Ishikawa (cell line): ENCODE measurements at regions not wholly inside any gene's neighbourhood (a gene's known extent, or its start where the extent isn't known, plus 50 kb on each side); places are given as distances from the start of the nearest gene placed in this dataset.
A peak's percentile ranks its signal among the peaks of the same experiment; 100 is the strongest.

Source experiments
- CEBPB ChIP-seq: IDR thresholded peaks from 2 replicates; pipeline ENCODE4 v1.6.1; 2012
- CREB1 ChIP-seq: IDR thresholded peaks from 2 replicates; pipeline ENCODE4 v1.6.1; 2012; ENCODE audit warnings: low read depth
- EGR1 ChIP-seq: IDR thresholded peaks from 2 replicates; pipeline ENCODE4 v1.6.1; 2012
- EP300 ChIP-seq: IDR thresholded peaks from 2 replicates; pipeline ENCODE4 v1.6.1; 2012; ENCODE audit warnings: borderline replicate concordance
- FOXM1 ChIP-seq: IDR thresholded peaks from 2 replicates; pipeline ENCODE4 v1.6.1; 2012; ENCODE audit warnings: low read depth, borderline replicate concordance
- NFIC ChIP-seq: IDR thresholded peaks from 2 replicates; pipeline ENCODE4 v1.6.1; 2012
- RAD21 ChIP-seq: IDR thresholded peaks from 2 replicates; pipeline ENCODE4 v1.6.1; 2012; ENCODE audit warnings: low read depth
- TAF1 ChIP-seq: IDR thresholded peaks from 2 replicates; pipeline ENCODE4 v1.6.1; 2012; ENCODE audit warnings: low read depth, mild to moderate bottlenecking
- TCF12 ChIP-seq: IDR thresholded peaks from 2 replicates; pipeline ENCODE4 v1.6.1; 2012; ENCODE audit warnings: low read depth
- TEAD4 ChIP-seq: IDR thresholded peaks from 2 replicates; pipeline ENCODE4 v1.6.1; 2012
- YY1 ChIP-seq: IDR thresholded peaks from 2 replicates; pipeline ENCODE4 v1.6.1; 2012; ENCODE audit warnings: low read depth
- ZBTB7A ChIP-seq: IDR thresholded peaks from 2 replicates; pipeline ENCODE4 v1.6.1; 2012; ENCODE audit warnings: low read depth
- TF ChIP-seq, protein P1 (sequence below): IDR thresholded peaks from 2 replicates; pipeline ENCODE4 v1.6.1; 2012
- TF ChIP-seq, protein P2 (sequence below): IDR thresholded peaks from 2 replicates; pipeline ENCODE4 v1.6.1; 2012; ENCODE audit warnings: low read depth, mild to moderate bottlenecking
- TF ChIP-seq, protein P3 (sequence below): IDR thresholded peaks from 2 replicates; pipeline ENCODE4 v1.6.1; 2012

DNA sequence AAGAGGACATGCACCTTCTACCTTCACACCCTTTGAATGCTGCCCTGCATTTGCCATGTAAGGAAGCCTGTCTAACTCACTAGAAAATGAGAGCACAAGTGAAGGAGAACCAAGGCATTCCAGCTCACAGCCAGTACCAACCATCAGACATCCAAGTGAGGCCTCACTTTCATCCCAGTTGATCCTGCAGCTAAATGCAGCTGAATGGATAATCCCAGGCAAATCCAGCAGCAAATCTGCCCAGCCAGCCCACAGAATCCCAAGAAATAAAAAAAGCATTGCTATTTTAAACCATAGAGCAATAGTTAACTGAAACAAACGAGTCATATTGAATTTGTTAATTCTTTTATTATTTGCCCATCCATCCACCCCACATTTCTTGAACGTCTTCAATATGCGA lies 112.5 kb downstream of the C4orf33 start:
- TF ChIP-seq, protein P1, sequence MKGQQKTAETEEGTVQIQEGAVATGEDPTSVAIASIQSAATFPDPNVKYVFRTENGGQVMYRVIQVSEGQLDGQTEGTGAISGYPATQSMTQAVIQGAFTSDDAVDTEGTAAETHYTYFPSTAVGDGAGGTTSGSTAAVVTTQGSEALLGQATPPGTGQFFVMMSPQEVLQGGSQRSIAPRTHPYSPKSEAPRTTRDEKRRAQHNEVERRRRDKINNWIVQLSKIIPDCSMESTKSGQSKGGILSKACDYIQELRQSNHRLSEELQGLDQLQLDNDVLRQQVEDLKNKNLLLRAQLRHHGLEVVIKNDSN = no peak
- TF ChIP-seq, protein P2, sequence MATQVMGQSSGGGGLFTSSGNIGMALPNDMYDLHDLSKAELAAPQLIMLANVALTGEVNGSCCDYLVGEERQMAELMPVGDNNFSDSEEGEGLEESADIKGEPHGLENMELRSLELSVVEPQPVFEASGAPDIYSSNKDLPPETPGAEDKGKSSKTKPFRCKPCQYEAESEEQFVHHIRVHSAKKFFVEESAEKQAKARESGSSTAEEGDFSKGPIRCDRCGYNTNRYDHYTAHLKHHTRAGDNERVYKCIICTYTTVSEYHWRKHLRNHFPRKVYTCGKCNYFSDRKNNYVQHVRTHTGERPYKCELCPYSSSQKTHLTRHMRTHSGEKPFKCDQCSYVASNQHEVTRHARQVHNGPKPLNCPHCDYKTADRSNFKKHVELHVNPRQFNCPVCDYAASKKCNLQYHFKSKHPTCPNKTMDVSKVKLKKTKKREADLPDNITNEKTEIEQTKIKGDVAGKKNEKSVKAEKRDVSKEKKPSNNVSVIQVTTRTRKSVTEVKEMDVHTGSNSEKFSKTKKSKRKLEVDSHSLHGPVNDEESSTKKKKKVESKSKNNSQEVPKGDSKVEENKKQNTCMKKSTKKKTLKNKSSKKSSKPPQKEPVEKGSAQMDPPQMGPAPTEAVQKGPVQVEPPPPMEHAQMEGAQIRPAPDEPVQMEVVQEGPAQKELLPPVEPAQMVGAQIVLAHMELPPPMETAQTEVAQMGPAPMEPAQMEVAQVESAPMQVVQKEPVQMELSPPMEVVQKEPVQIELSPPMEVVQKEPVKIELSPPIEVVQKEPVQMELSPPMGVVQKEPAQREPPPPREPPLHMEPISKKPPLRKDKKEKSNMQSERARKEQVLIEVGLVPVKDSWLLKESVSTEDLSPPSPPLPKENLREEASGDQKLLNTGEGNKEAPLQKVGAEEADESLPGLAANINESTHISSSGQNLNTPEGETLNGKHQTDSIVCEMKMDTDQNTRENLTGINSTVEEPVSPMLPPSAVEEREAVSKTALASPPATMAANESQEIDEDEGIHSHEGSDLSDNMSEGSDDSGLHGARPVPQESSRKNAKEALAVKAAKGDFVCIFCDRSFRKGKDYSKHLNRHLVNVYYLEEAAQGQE = no peak
- TF ChIP-seq CEBPB = no peak
- TF ChIP-seq TAF1 = no peak
- no peak for TF ChIP-seq NFIC
- TF ChIP-seq FOXM1 = no peak
- no peak for TF ChIP-seq EGR1
- TF ChIP-seq EP300 = no peak

GRCh38 chr4:129213692-129214091 lies 117.7 kb downstream of the C4orf33 start:
- TF ChIP-seq YY1 (no peak), EP300 (no peak), CREB1 (no peak), CEBPB (no peak), ZBTB7A (no peak), NFIC (no peak), RAD21 (no peak), EGR1 (no peak), FOXM1 (no peak), TAF1 (no peak), TEAD4 (no peak), TCF12 (no peak)
- TF ChIP-seq, protein P1 = no peak
- TF ChIP-seq, protein P3, sequence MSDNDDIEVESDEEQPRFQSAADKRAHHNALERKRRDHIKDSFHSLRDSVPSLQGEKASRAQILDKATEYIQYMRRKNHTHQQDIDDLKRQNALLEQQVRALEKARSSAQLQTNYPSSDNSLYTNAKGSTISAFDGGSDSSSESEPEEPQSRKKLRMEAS = no peak
- TF ChIP-seq, protein P2 = no peak

DNA sequence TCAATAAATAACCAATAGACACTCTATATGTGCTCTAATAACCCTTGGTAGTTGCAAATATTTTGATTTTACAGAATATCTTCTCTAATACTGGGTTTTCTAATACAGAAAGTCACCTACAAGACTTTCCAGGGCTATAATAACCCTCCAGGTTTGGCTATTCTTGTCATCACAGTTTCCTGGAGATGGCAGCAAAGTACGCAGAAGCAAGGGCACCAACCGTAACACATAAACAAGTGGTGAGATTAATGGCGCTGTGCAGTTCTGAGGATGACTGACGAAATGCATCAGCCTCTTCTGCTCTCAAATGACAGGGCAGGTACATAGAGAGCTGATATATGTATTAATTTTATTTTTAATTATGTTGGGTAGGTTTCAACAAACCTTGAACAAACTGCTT lies 122.4 kb downstream of the C4orf33 start:
- TF ChIP-seq RAD21 = peak; percentile 80
- TF ChIP-seq TCF12 = no peak

DNA sequence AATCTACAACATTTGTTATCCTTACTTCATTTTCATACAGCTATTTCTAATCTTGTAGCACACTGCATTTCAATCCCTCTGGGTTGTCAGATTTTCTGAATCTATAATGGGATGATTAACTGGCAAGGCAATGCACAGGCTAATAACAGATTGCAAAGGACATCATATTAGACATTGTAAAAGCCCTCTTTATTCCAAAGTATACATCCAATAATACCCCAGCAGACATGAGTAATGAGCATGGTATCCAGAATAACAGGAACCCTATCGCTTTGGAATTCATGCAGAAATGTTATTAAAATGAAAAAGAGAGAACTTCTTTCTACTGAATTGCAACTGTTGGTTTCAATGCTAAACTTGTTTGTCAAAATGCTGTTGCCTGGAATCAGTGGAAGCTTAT lies 122.9 kb downstream of the C4orf33 start:
- TF ChIP-seq, protein P3 = no peak
- TF ChIP-seq CEBPB (no peak), TEAD4 (no peak), ZBTB7A (no peak), CREB1 (no peak), FOXM1 (no peak), YY1 (no peak), RAD21 (no peak), EGR1 (no peak), TCF12 (no peak), NFIC (no peak), EP300 (no peak)
- TF ChIP-seq, protein P1 = no peak
- TF ChIP-seq, protein P2 = no peak

DNA sequence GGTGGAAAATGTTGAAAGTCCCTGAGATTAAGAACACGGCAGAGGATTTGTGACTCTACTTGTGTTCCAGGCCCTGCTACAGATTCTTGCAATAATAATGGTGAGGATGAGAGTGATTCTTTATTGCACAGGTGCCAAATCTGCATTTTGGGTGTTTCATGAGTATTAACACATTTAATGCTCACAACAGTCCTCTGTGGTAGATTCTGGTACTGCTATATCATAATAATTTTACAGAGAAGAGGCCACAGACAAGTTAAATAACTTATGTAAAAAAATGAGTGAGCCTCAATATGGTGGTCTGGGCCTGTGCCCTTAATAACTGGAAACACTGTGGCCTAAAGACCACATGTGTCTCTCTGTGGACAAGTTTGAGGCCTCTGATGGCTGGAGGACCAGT lies 124.3 kb downstream of the C4orf33 start:
- TF ChIP-seq RAD21 (no peak), TCF12 (no peak), CREB1 (no peak), ZBTB7A (no peak), EP300 (no peak), NFIC (no peak), YY1 (no peak), EGR1 (no peak), CEBPB (no peak), FOXM1 (no peak), TAF1 (no peak), TEAD4 (no peak)
- TF ChIP-seq, protein P2 = no peak
- TF ChIP-seq, protein P3 = no peak
- TF ChIP-seq, protein P1 = no peak
